NCI-H2171 (cell line): ENCODE measurements at regions not wholly inside any gene's neighbourhood (a gene's known extent, or its start where the extent isn't known, plus 50 kb on each side); places are given as distances from the start of the nearest gene placed in this dataset.

ENCODE experiments used
- DNase-seq: peaks from one replicate; lab custom pipeline; 2025; lab: John Stamatoyannopoulos, UW

DNA sequence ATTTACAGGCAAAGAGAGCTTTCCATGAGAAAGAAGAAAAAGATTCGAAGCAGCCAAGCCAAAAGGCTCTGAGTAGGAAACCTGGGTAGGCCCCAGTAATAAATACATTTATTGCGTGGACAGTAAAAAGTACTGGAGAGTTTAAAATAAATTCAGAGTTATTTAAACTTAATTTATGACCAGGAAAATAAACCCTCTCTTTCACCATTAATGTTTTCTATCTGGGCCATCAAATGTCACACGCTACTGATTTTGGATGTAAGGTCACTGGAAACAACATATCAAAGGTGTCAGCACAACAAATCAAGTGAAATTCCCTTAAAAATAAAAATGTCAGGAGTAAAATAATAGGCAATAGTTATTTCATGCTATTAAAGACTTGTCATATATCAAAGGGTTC lies 264.0 kb downstream of the SKAP2 start:
- no peak for DNase-seq

DNA sequence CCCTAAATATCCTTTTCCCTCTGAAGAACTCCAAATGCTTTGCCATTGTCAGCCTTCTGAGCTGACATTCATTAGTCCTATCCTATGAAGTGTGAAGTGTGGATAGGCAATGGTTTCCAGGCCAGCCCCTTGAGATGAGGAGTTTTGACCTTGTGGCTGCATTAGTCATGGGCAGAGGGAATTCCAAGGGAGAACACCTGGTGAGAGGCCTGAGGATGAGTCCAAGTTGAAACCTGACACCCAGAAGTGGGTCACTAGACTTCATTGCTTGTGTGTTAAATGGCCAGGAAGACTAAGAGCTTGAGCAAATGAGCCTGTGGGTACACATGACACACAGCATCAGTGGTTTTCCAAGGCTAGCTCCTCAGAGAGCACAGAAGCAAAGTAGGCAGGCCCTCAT lies 260.8 kb downstream of the SKAP2 start:
- no peak for DNase-seq

DNA sequence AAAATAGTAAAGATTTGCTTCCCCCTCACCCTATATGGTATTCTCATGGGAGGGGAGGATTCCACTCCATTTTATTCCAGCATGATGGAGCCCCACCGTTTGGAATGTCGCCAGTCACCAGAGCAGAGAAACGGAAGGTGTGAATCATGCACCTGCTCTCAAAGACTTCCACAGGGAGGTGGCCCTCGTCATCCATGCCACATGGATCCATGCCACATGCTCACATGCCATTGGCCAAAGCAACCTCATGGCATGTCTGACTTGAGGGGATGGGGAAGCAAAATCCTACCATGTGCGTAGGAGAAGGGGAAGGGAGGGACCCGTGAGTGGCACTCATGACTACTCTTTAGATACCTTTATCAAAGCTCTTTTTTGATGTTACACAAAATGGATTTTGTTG lies 256.0 kb downstream of the SKAP2 start:
- no peak for DNase-seq

DNA sequence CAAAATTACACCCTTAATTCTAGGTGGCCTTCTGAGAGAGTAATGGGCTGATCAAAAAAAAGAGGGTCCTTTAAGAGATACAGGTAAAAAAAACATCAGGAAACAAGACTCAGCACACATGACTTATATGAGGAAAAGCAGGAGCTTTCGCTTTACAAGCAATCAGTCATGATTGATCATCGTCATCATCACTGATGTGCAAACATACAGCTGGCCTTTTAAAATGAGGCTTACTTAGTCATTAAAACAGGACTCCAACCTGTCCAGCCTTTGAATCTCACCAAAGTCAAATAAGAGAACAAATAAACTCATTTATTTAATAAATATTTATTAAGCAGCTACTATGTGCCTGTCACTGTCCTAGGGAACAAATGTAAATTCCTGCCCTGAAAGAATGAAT lies 255.3 kb downstream of the SKAP2 start:
- DNase-seq, result no peak

DNA sequence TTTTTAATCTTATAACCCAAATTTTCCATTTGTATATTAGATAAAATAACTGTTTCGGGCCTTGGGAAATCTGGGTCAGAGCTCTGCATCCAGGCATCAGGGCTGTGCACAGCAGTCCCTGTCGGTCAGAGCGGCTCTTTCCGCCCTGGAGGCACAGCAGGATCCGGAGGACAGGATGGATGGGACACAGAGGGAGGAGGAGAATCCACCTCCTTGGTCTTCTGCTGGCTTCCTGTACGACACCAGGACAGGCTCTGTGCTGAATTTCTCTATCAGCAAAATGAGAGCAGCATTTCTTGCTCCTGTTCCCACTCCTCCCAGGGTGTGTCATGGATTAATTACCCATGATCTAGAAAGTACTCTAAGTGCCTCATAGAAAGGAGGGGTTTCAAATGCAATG lies 254.9 kb downstream of the SKAP2 start:
- no peak for DNase-seq

DNA sequence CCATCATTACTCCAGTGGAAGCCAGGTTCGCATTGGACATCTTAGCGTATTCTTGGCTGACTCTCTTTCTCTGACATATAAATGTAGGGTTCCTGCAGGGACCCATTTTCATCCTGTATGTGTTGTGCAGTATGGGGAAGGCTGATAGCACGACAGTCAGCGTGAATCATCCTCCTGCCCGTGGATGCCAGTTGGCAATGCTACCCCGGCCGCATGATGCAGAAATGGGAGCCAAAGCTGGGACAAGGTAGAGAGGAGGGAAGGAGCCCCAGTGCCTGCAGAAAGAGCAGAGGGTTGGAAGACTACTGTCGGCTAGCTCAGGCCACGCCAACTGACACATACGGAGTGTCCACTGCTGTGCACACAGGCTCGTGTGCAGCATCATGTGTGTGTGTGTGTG lies 251.6 kb downstream of the SKAP2 start:
- DNase-seq, result no peak

DNA sequence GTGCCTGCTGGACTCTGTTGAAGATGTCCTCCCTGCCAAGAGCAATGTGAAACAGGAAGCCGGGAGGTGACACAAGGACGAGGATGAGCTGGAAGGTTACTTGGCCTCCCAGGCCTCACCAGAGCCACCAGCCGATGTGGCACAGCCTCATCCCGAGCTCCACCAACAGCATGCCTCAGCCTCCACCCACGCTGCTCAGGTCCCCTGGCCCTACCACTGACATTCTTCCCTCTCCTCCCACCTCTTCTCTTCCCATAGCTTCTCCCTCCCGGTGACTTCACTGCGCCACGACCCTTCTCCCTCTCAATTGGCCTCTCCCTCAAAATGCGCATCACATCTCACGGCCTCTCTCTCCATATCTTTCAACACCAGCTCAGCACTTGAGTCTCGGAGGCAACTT lies 249.9 kb downstream of the SKAP2 start:
- no peak for DNase-seq

DNA sequence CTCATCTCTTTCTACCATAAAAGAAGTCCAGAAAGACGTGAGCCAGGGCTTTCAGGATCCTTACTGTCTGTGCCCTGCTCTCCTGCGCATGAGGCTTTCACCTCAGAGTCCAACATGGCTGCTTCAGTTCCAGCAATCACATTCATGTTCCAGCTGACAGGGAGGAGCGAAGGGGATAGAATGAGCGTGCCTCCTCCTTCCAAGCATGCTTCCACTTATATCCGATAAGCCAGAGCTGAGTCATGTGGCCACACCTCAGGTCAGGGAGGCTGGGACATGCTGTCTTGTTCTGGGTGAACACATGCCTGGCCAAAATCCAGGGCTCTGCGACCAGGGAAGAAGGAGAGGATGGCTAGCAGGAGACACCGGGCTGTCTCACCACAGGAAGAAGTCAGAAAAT lies 248.2 kb downstream of the SKAP2 start:
- DNase-seq, result no peak

DNA sequence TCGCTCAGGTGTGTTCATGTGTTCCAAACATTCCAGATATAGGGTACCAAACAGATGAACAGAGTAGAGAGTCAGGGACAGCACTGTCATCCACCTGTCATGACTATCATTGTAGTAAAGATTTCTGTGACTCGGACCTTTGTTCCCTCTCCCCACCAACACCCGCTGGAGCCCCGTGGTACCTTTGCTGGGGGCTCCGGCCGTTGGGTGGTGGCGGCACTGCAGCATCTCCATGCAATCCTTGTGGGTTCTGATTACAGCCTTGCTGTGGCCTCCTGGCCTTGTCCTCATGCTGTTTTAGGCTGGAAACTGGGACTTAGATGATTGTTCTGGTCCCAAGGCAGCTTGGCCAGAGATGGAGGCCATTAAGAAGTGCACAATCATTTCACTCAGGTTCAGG lies 247.3 kb downstream of the SKAP2 start:
- no peak for DNase-seq
